ENCODE measurements at regions not wholly inside any gene's neighbourhood (a gene's known extent, or its start where the extent isn't known, plus 50 kb on each side); places are given as distances from the start of the nearest gene placed in this dataset.

DNA sequence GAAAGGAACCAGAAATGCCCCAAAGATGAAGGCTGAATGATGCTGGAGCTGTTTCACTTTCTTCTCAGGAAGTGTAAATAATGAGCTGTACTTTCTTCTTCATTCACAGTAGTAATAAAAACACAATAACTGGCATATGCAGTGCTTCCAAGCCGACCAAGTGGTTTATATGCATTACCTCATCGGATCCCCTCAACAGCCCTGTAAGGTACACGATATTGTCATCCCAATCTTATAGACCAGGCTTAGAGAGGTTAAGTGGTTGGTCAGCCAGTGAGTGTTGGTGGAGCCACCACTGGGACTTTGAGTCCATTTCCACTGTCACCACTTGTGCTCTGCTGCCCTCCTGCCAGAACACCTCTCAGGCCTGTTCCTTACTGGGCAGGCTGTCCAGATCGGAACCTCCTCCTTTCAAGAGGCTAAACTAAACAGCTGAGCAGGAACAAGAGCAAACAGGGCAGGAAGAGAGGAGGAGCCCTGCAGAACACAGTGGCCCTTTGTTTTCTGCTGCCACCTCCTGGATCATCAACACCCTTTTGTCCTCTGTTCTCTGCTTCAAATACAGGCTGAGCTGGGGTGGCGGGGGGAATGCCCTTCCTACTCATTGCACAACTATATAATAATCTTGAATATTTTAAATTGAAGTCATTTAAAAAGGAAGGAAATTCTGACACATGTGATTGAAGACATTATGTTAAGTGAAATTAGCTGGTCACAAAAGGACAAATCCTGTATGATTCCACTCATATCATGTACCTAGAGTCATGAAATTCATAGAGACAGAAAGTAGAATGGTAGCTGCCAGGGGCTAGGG is 112.5 kb upstream of the ATP6AP2 start (continued):
- TF ChIP-seq ZNF766 (CRISPR knock-in tag; IDR thresholded peaks at IDR 0.05; ENCODE audit: borderline replicate concordance): no peak
- TF ChIP-seq, protein P1, sequence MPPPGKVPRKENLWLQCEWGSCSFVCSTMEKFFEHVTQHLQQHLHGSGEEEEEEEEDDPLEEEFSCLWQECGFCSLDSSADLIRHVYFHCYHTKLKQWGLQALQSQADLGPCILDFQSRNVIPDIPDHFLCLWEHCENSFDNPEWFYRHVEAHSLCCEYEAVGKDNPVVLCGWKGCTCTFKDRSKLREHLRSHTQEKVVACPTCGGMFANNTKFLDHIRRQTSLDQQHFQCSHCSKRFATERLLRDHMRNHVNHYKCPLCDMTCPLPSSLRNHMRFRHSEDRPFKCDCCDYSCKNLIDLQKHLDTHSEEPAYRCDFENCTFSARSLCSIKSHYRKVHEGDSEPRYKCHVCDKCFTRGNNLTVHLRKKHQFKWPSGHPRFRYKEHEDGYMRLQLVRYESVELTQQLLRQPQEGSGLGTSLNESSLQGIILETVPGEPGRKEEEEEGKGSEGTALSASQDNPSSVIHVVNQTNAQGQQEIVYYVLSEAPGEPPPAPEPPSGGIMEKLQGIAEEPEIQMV (CRISPR knock-in tag; IDR thresholded peaks at IDR 0.05; ENCODE audit: low read depth): no peak
- peak; percentile 33; the same call in 1 of the 2 replicates for TF ChIP-seq CEBPB (IDR thresholded peaks at IDR 0.05; ENCODE audit: borderline replicate concordance, low read depth, low read length)
- TF ChIP-seq, protein P2, sequence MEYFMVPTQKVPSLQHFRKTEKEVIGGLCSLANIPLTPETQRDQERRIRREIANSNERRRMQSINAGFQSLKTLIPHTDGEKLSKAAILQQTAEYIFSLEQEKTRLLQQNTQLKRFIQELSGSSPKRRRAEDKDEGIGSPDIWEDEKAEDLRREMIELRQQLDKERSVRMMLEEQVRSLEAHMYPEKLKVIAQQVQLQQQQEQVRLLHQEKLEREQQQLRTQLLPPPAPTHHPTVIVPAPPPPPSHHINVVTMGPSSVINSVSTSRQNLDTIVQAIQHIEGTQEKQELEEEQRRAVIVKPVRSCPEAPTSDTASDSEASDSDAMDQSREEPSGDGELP (IDR thresholded peaks at IDR 0.05; ENCODE audit: borderline replicate concordance, low read depth): peak; percentile 96
- 0 out of 2 replicates have a peak, but pooled peaks have one; percentile 39 for TF ChIP-seq ZMYM3 (CRISPR knock-in tag; IDR thresholded peaks at IDR 0.05)
- TF ChIP-seq SP5 (CRISPR knock-in tag; IDR thresholded peaks at IDR 0.05; ENCODE audit: borderline replicate concordance, low read depth): peak; percentile 64; the same call in 1 of the 2 replicates
- TF ChIP-seq CEBPG (CRISPR knock-in tag; IDR thresholded peaks at IDR 0.05): peak; percentile 47
- peak; percentile 68; the same call in 1 of the 2 replicates for TF ChIP-seq TGIF2 (CRISPR knock-in tag; IDR thresholded peaks at IDR 0.05)
- TF ChIP-seq, protein P3, sequence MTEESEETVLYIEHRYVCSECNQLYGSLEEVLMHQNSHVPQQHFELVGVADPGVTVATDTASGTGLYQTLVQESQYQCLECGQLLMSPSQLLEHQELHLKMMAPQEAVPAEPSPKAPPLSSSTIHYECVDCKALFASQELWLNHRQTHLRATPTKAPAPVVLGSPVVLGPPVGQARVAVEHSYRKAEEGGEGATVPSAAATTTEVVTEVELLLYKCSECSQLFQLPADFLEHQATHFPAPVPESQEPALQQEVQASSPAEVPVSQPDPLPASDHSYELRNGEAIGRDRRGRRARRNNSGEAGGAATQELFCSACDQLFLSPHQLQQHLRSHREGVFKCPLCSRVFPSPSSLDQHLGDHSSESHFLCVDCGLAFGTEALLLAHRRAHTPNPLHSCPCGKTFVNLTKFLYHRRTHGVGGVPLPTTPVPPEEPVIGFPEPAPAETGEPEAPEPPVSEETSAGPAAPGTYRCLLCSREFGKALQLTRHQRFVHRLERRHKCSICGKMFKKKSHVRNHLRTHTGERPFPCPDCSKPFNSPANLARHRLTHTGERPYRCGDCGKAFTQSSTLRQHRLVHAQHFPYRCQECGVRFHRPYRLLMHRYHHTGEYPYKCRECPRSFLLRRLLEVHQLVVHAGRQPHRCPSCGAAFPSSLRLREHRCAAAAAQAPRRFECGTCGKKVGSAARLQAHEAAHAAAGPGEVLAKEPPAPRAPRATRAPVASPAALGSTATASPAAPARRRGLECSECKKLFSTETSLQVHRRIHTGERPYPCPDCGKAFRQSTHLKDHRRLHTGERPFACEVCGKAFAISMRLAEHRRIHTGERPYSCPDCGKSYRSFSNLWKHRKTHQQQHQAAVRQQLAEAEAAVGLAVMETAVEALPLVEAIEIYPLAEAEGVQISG (CRISPR knock-in tag; IDR thresholded peaks at IDR 0.05): 0 out of 2 replicates have a peak, but pooled peaks have one; percentile 43
- TF ChIP-seq ETV5 (CRISPR knock-in tag; IDR thresholded peaks at IDR 0.05; ENCODE audit: borderline replicate concordance): peak; percentile 18; the same call in 1 of the 2 replicates
- no peak for TF ChIP-seq CHCHD3 (CRISPR knock-in tag; IDR thresholded peaks at IDR 0.05)
- peak; percentile 40 for TF ChIP-seq ZFX (CRISPR knock-in tag; IDR thresholded peaks at IDR 0.05; ENCODE audit: low read depth)
- peak; percentile 78 for TF ChIP-seq SOX5 (CRISPR knock-in tag; IDR thresholded peaks at IDR 0.05; ENCODE audit: borderline replicate concordance)
- peak; percentile 49 for TF ChIP-seq XRCC5 (optimal IDR thresholded peaks at IDR 0.05; ENCODE audit: low read length)
- no peak for TF ChIP-seq ONECUT2 (CRISPR knock-in tag; IDR thresholded peaks at IDR 0.05)
- TF ChIP-seq ZEB1 (IDR thresholded peaks at IDR 0.05; ENCODE audit: insufficient replicate concordance, low read depth): no peak
- no peak for TF ChIP-seq ZFP36L1 (CRISPR knock-in tag; IDR thresholded peaks at IDR 0.05)
- TF ChIP-seq SOX13 (IDR thresholded peaks at IDR 0.05): no peak
- TF ChIP-seq SOX13 (CRISPR knock-in tag; conservative IDR thresholded peaks at IDR 0.05 in 1 of 2, IDR thresholded peaks at IDR 0.05 in 1 of 2): peak in 1 of 2 experiments; percentile 82; a peak in 2 of 4 replicates
- TF ChIP-seq ZNF792 (CRISPR knock-in tag; IDR thresholded peaks at IDR 0.05): 0 out of 2 replicates have a peak, but pooled peaks have one; percentile 39
- no peak for TF ChIP-seq FOXK1 (CRISPR knock-in tag; IDR thresholded peaks at IDR 0.05; ENCODE audit: borderline replicate concordance, low read depth)
- TF ChIP-seq ZNF292 (CRISPR knock-in tag; IDR thresholded peaks at IDR 0.05; ENCODE audit: borderline replicate concordance, low read depth): peak; percentile 45; the same call in 1 of the 2 replicates

Data from HepG2 (cell line).